ENCODE measurements at regions not wholly inside any gene's neighbourhood (a gene's known extent, or its start where the extent isn't known, plus 50 kb on each side); places are given as distances from the start of the nearest gene placed in this dataset.

DNA sequence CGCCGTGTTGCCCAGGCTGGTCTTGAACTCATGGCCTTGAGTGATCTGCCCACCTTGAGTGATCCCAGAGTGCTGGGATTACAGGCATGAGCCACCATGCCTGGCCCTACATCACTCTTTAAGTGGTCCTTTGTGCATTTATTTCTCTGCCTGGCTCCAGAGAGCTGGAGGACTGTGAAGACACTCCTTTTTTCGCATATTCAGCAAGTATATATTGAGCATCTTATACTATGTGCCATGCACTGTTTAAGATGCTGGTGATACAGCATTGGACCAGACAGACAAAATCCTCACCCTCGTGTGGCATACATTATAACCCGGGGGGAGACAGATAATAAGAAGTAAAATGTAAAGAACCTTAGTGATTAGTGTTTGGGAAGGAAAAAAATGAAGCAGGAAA lies 66.8 kb upstream of the NPAS1 start:
- no peak for ATAC-seq (ENCODE audit: insufficient read depth, low read depth)

DNA sequence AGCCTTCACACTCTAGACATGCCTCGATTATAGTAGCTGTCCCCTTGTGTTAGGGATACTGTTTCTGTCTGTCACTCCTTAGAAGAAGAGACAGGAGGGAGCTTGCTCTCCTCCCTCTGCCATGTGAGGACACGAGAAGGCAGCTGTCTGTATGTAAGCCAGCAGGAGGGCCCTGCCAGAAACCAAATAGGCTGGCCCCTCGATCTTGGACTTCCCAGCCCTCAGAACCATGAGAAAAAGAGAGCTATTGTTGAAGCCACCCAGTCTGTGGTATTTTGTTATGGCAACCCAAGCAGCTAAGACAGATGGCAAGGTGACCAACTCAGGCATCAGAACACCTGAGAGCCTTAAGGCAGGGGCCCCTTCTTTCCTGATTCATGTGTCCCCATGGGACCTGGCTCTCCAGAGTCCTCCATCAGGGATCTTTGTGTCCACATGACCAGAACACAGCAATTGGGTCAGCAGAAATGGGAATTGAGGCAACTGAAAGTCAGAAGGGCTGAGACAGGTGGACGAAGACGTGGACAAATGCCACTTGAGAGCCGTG lies 65.6 kb upstream of the NPAS1 start:
- Histone ChIP-seq H3K27me3 (ENCODE audit: insufficient read depth, low read length, poor library complexity) (no peaks in the 10 kb centered on the region), H3K4me2 (ENCODE audit: insufficient read depth, low read length) (peak overlapping the region; percentile 99), H3K9me3 (ENCODE audit: insufficient read depth, low read length, severe bottlenecking) (no peaks in the 10 kb centered on the region), H3K4me3 (ENCODE audit: low read depth in 1 of 2, low read length in 2 of 2) (peak overlapping the region in 1 of 2 experiments; percentile 77; a peak in 2 of 4 replicates), H3K79me2 (ENCODE audit: insufficient read depth, low read length) (peaks cover 80% of the 10 kb centered on the region), H2AFZ (ENCODE audit: low read depth, low read length) (no peak overlapping the region), H4K20me1 (ENCODE audit: insufficient read depth, low read length) (peaks cover 39% of the 10 kb centered on the region), H3K4me1 (ENCODE audit: insufficient read depth, low read length) (peaks cover 54% of the 10 kb centered on the region), H3K36me3 (ENCODE audit: insufficient read depth, low read length) (peaks cover 25% of the 10 kb centered on the region), H3K27ac (ENCODE audit: low read length) (peak overlapping the region; percentile 91), H3K9ac (ENCODE audit: low read depth, low read length) (peak overlapping the region; percentile 50)
- ATAC-seq (ENCODE audit: insufficient read depth, low read depth) (no peak), DNase-seq (no peak)
- TF ChIP-seq, protein P1, sequence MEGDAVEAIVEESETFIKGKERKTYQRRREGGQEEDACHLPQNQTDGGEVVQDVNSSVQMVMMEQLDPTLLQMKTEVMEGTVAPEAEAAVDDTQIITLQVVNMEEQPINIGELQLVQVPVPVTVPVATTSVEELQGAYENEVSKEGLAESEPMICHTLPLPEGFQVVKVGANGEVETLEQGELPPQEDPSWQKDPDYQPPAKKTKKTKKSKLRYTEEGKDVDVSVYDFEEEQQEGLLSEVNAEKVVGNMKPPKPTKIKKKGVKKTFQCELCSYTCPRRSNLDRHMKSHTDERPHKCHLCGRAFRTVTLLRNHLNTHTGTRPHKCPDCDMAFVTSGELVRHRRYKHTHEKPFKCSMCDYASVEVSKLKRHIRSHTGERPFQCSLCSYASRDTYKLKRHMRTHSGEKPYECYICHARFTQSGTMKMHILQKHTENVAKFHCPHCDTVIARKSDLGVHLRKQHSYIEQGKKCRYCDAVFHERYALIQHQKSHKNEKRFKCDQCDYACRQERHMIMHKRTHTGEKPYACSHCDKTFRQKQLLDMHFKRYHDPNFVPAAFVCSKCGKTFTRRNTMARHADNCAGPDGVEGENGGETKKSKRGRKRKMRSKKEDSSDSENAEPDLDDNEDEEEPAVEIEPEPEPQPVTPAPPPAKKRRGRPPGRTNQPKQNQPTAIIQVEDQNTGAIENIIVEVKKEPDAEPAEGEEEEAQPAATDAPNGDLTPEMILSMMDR (IDR thresholded peaks at IDR 0.05; ENCODE audit: borderline replicate concordance, extremely low read depth, low read length, poor library complexity, severe bottlenecking) = no peak
- TF ChIP-seq EZH2 (IDR thresholded peaks at IDR 0.05; ENCODE audit: borderline replicate concordance, low read depth, low read length, severe bottlenecking) = no peak

More for the DNA sequence above, 66.8 kb upstream of the NPAS1 start:
- H3K9me3 ChIP-seq (ENCODE audit: insufficient read depth, low read length, severe bottlenecking) = no peaks in the 10 kb centered on the region
- TF ChIP-seq, protein P1 (IDR thresholded peaks at IDR 0.05; ENCODE audit: borderline replicate concordance, extremely low read depth, low read length, poor library complexity, severe bottlenecking) = no peak
- TF ChIP-seq EZH2 (IDR thresholded peaks at IDR 0.05; ENCODE audit: borderline replicate concordance, low read depth, low read length, severe bottlenecking) = no peak
- no peak overlapping the region for H3K9ac ChIP-seq (ENCODE audit: low read depth, low read length)
- DNase-seq = no peak
- no peak overlapping the region for H3K4me3 ChIP-seq (ENCODE audit: low read depth in 1 of 2, low read length in 2 of 2)
- peaks cover 33% of the 10 kb centered on the region for H4K20me1 ChIP-seq (ENCODE audit: insufficient read depth, low read length)
- no peak overlapping the region for H2AFZ ChIP-seq (ENCODE audit: low read depth, low read length)
- H3K4me2 ChIP-seq (ENCODE audit: insufficient read depth, low read length) = 0 out of 2 replicates have a peak overlapping the region, but pooled peaks have one; percentile 99
- no peaks in the 10 kb centered on the region for H3K27me3 ChIP-seq (ENCODE audit: insufficient read depth, low read length, poor library complexity)
- H3K79me2 ChIP-seq (ENCODE audit: insufficient read depth, low read length) = peaks cover 79% of the 10 kb centered on the region
- H3K36me3 ChIP-seq (ENCODE audit: insufficient read depth, low read length) = peaks cover 27% of the 10 kb centered on the region
- H3K4me1 ChIP-seq (ENCODE audit: insufficient read depth, low read length) = peaks cover 48% of the 10 kb centered on the region
- H3K27ac ChIP-seq (ENCODE audit: low read length) = peak overlapping the region; percentile 91

DNA sequence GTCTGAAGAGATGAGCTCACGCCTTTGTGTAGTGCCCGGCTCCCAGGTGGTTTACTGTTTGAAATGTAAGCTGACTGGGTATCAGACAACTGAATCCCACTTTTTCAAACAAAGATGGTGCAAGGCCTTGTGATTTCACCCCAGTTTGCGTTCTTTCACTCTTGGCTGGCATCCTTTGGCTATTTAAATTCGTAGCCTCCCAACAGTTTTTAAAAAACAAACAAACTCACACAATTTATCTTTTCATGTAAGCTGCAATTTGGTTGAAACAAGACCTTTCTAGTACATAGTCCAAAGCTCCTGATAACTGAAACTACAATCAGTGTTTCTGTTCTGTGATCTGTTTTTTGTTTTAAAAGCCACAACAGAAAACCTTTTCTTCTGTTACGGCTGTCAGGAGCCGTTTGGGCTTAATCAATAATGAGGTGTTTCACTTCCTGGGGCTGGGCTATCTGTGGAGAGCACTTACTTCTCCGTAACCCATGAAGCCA lies 65.1 kb upstream of the NPAS1 start:
- Histone ChIP-seq H3K4me1 (ENCODE audit: insufficient read depth, low read length) (peaks cover 54% of the 10 kb centered on the region), H3K4me3 (ENCODE audit: low read depth in 1 of 2, low read length in 2 of 2) (peak overlapping the region; percentile 47 to 77; a peak in 3 of 4 replicates)

More for the DNA sequence above, 65.1 kb upstream of the NPAS1 start:
- TF ChIP-seq, protein P1 (IDR thresholded peaks at IDR 0.05; ENCODE audit: borderline replicate concordance, extremely low read depth, low read length, poor library complexity, severe bottlenecking) = no peak
- no peak for TF ChIP-seq EZH2 (IDR thresholded peaks at IDR 0.05; ENCODE audit: borderline replicate concordance, low read depth, low read length, severe bottlenecking)
- 0 out of 2 replicates have a peak overlapping the region, but pooled peaks have one; percentile 73 for H2AFZ ChIP-seq (ENCODE audit: low read depth, low read length)
- no peaks in the 10 kb centered on the region for H3K27me3 ChIP-seq (ENCODE audit: insufficient read depth, low read length, poor library complexity)
- peak overlapping the region; percentile 99 for H3K4me2 ChIP-seq (ENCODE audit: insufficient read depth, low read length)
- peaks cover 77% of the 10 kb centered on the region for H3K79me2 ChIP-seq (ENCODE audit: insufficient read depth, low read length)
- H3K36me3 ChIP-seq (ENCODE audit: insufficient read depth, low read length) = peaks cover 21% of the 10 kb centered on the region
- no peak; the same call in 2 of the 3 replicates for ATAC-seq (ENCODE audit: insufficient read depth, low read depth)
- no peaks in the 10 kb centered on the region for H3K9me3 ChIP-seq (ENCODE audit: insufficient read depth, low read length, severe bottlenecking)
- peaks cover 39% of the 10 kb centered on the region for H4K20me1 ChIP-seq (ENCODE audit: insufficient read depth, low read length)
- peak overlapping the region; percentile 50 for H3K9ac ChIP-seq (ENCODE audit: low read depth, low read length)
- DNase-seq = no peak
- H3K27ac ChIP-seq (ENCODE audit: low read length) = peak overlapping the region; percentile 91
